ENCODE measurements at regions not wholly inside any gene's neighbourhood (a gene's known extent, or its start where the extent isn't known, plus 50 kb on each side); places are given as distances from the start of the nearest gene placed in this dataset.

GRCh38 chr9:73011181-73011750 is 58.4 kb upstream of the ALDH1A1 start:
- Mint-ChIP-seq H3K4me3 (no peak overlapping the region), H3K9me3 (no peaks in the 10 kb centered on the region), H3K27ac (no peak overlapping the region), H3K36me3 (no peaks in the 10 kb centered on the region), H3K27me3 (peaks cover 9% of the 10 kb centered on the region), H3K4me1 (peaks cover 0 to 2% (median 0%) of the 10 kb centered on the region in 3 donors)

- H3K9me3 Mint-ChIP-seq, result no peaks in the 10 kb centered on the region
- no peak overlapping the region for H3K27ac Mint-ChIP-seq
- H3K27me3 Mint-ChIP-seq, result peaks cover 9% of the 10 kb centered on the region
- peaks cover 0 to 2% (median 0%) of the 10 kb centered on the region in 3 donors for H3K4me1 Mint-ChIP-seq
- H3K36me3 Mint-ChIP-seq, result no peaks in the 10 kb centered on the region
- H3K4me3 Mint-ChIP-seq, result no peak overlapping the region
Observed at GRCh38 chr9:73009649-73010288, 56.9 kb upstream of the ALDH1A1 start.

- H3K4me1 Mint-ChIP-seq, result peaks cover 0 to 2% (median 0%) of the 10 kb centered on the region in 3 donors
- H3K4me3 Mint-ChIP-seq, result no peak overlapping the region
- H3K27ac Mint-ChIP-seq, result no peak overlapping the region
- H3K36me3 Mint-ChIP-seq, result no peaks in the 10 kb centered on the region
- peaks cover 8% of the 10 kb centered on the region for H3K27me3 Mint-ChIP-seq
- H3K9me3 Mint-ChIP-seq, result no peaks in the 10 kb centered on the region
Observed at GRCh38 chr9:73007966-73008672, 55.3 kb upstream of the ALDH1A1 start.

- Mint-ChIP-seq H3K27ac (no peak overlapping the region), H3K4me3 (no peak overlapping the region), H3K27me3 (peaks cover 8% of the 10 kb centered on the region), H3K4me1 (peaks cover 0 to 2% (median 0%) of the 10 kb centered on the region in 3 donors), H3K36me3 (no peaks in the 10 kb centered on the region), H3K9me3 (no peaks in the 10 kb centered on the region)
Observed at GRCh38 chr9:73006986-73007385, 54.1 kb upstream of the ALDH1A1 start.

Data from IgD-negative memory B cell (primary cell).